ENCODE measurements at regions not wholly inside any gene's neighbourhood (a gene's known extent, or its start where the extent isn't known, plus 50 kb on each side); places are given as distances from the start of the nearest gene placed in this dataset.

DNA sequence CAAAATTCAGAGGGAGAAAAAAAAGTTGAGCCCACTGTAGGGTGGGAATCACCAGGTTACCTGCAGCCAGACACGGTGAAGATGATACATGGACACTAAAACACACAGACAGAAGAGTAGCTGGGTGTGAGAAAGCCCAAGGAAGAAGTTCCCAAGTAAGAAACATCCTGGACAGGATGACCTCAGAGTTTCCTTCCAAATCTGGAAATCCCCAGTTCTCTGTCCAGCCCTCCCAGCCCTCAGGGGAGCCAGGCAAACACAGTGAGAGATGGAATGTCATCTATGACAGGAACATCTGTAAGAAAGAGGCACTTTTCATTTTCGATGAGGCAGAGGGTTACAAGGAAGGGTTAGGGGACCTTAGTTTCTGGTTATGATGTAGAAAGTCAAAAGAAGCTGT lies 125.1 kb upstream of the LYZL1 start:
- intact Hi-C loops (cut with DNase I; ENCODE audit: low total_unique reads): no loop called here
- DNase-seq (ENCODE audit: low spot score in 2 of 2): no peak
- H3K4me3 ChIP-seq (ENCODE audit: low read depth, poor library complexity, severe bottlenecking): no peak overlapping the region
- 29 to 36% methylated on average over 2 of the region's 2 CpGs for WGBS, 2 donors
- TF ChIP-seq, protein P1, sequence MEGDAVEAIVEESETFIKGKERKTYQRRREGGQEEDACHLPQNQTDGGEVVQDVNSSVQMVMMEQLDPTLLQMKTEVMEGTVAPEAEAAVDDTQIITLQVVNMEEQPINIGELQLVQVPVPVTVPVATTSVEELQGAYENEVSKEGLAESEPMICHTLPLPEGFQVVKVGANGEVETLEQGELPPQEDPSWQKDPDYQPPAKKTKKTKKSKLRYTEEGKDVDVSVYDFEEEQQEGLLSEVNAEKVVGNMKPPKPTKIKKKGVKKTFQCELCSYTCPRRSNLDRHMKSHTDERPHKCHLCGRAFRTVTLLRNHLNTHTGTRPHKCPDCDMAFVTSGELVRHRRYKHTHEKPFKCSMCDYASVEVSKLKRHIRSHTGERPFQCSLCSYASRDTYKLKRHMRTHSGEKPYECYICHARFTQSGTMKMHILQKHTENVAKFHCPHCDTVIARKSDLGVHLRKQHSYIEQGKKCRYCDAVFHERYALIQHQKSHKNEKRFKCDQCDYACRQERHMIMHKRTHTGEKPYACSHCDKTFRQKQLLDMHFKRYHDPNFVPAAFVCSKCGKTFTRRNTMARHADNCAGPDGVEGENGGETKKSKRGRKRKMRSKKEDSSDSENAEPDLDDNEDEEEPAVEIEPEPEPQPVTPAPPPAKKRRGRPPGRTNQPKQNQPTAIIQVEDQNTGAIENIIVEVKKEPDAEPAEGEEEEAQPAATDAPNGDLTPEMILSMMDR (IDR thresholded peaks at IDR 0.05): no peak
- TF ChIP-seq POLR2A (IDR thresholded peaks at IDR 0.05): no peak

DNA sequence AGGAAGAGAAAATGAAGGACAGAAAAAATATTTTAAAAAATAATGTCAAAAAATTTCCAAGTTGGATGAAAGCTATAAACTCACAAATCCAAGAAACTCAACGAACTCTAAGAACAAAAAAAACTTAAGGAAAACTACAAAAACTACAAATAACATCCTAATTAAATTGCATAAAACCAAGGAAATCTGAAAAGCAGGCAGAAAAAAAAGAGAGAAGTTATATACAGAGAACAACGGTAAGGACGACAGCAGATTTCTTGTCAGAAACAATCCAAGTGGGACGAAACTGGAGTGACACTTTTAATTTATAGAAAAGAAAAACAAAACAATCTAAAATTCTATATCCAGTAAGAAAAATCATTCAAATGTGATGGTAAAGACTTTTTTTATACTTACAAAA lies 122.2 kb upstream of the LYZL1 start:
- TF ChIP-seq POLR2A (IDR thresholded peaks at IDR 0.05): no peak
- TF ChIP-seq, protein P1 (IDR thresholded peaks at IDR 0.05): no peak
- WGBS, 2 donors: 83 to 86% methylated on average over 4 of the region's 4 CpGs
- intact Hi-C loops (cut with DNase I; ENCODE audit: low total_unique reads): no loop called here
- H3K4me3 ChIP-seq (ENCODE audit: low read depth, poor library complexity, severe bottlenecking): no peak overlapping the region
- no peak for DNase-seq (ENCODE audit: low spot score in 2 of 2)

DNA sequence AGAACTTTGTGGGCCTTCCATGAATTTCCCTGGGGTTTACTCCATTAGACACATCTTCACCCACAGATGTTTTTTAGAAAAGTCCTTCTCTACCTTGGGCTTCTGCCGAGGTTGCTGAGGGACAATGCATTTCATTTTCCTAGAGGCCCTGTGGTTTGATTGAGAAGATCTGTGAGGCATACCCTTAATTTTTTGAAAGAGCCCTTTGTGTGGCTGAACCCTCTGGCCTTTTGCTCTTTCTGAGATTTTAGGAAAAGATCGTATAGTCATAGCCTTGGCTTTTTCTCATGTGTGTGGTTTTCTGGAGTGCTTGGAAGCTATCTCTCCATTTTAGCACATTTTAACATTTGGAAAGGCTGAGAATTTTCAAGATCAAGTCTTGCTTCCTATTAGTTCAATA lies 119.8 kb upstream of the LYZL1 start:
- H3K4me3 ChIP-seq (ENCODE audit: low read depth, poor library complexity, severe bottlenecking): no peak overlapping the region
- 68 to 87% methylated on average over 2 of the region's 2 CpGs for WGBS, 2 donors
- intact Hi-C loops (cut with DNase I; ENCODE audit: low total_unique reads): no loop called here
- DNase-seq (ENCODE audit: low spot score in 2 of 2): no peak
- TF ChIP-seq, protein P1 (IDR thresholded peaks at IDR 0.05): no peak
- TF ChIP-seq POLR2A (IDR thresholded peaks at IDR 0.05): no peak

DNA sequence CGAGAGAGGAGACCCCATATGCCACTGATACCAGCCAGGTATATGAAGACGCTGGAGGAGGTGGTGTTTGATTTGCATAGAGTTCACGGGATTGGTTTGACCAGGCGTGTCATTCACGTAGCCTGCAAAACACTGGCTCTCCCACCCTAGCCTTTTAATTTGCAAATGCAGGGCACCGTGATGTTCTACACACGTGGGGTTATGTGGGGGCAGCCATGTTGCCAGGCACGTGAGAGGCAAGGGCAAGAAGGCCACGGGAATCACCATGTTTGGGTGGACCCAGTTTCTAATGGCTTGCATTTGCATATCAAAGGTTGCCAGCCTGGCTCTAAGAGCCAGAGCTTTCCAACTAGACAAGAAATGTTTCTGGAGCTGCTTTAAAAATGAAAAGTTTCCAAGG lies 117.2 kb upstream of the LYZL1 start:
- DNase-seq (ENCODE audit: low spot score in 2 of 2): no peak
- WGBS, 2 donors: 76% methylated on average over 9 of the region's 9 CpGs
- TF ChIP-seq, protein P1 (IDR thresholded peaks at IDR 0.05): no peak
- TF ChIP-seq POLR2A (IDR thresholded peaks at IDR 0.05): no peak
- intact Hi-C loops (cut with DNase I; ENCODE audit: low total_unique reads): no loop called here
- no peak overlapping the region for H3K4me3 ChIP-seq (ENCODE audit: low read depth, poor library complexity, severe bottlenecking)

DNA sequence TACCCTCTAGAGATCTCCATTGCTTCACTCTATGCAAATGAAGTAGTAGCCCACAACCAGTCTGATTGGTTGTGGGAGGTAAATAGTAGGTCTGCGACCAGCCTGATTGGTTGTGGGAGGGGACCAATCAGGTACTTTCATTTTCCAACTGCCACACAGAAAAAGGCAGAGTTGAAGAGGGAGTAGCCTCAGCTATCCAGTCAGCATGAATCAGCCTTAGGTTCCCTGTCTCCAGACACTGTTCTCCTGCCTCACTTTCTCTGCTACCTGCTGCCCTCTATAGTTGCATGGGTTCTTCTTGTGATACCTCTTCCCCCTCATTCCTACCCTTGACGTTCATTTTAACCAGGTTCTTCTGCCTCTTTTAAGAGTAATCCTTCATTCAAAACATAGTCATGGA lies 114.5 kb upstream of the LYZL1 start:
- H3K4me3 ChIP-seq (ENCODE audit: low read depth, poor library complexity, severe bottlenecking): no peak overlapping the region
- intact Hi-C loops (cut with DNase I; ENCODE audit: low total_unique reads): no loop called here
- TF ChIP-seq, protein P1 (IDR thresholded peaks at IDR 0.05): no peak
- TF ChIP-seq POLR2A (IDR thresholded peaks at IDR 0.05): no peak
- no peak for DNase-seq (ENCODE audit: low spot score in 2 of 2)
- WGBS, 2 donors: 83 to 84% methylated on average over 2 of the region's 2 CpGs

Data from lower leg skin (tissue), 4 donors.